ENCODE measurements at regions not wholly inside any gene's neighbourhood (a gene's known extent, or its start where the extent isn't known, plus 50 kb on each side); places are given as distances from the start of the nearest gene placed in this dataset.

DNA sequence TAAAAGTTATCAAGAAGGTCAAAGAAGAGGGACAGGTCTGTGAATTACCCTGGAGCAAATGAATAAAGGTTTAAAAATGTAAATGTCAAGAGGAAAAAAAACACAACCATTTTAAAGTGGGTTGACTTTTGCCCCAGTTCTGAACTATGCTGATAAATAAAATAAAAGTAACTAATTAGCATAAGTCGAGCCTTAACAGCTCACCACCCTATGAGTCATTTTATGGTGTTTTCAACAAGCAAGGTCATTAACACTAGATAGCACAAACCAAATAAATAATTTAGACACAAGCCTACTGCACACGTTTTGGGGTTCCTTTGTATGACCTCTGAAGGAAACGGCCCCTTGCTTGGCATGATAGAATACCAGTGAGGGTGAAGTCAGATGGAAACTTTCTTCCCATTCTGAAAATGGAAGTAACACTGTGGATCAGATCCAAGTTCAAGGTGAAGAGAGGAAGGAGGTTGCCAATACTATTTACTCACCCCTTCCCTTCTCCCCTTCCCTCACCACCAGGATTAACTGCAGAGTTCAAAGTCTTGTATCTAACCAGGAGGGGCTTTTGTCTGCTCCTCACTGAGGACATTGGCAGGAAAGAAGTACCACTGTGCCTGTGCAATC lies 380.0 kb upstream of the ACVR2A start (continued):
- TF ChIP-seq, protein P1, sequence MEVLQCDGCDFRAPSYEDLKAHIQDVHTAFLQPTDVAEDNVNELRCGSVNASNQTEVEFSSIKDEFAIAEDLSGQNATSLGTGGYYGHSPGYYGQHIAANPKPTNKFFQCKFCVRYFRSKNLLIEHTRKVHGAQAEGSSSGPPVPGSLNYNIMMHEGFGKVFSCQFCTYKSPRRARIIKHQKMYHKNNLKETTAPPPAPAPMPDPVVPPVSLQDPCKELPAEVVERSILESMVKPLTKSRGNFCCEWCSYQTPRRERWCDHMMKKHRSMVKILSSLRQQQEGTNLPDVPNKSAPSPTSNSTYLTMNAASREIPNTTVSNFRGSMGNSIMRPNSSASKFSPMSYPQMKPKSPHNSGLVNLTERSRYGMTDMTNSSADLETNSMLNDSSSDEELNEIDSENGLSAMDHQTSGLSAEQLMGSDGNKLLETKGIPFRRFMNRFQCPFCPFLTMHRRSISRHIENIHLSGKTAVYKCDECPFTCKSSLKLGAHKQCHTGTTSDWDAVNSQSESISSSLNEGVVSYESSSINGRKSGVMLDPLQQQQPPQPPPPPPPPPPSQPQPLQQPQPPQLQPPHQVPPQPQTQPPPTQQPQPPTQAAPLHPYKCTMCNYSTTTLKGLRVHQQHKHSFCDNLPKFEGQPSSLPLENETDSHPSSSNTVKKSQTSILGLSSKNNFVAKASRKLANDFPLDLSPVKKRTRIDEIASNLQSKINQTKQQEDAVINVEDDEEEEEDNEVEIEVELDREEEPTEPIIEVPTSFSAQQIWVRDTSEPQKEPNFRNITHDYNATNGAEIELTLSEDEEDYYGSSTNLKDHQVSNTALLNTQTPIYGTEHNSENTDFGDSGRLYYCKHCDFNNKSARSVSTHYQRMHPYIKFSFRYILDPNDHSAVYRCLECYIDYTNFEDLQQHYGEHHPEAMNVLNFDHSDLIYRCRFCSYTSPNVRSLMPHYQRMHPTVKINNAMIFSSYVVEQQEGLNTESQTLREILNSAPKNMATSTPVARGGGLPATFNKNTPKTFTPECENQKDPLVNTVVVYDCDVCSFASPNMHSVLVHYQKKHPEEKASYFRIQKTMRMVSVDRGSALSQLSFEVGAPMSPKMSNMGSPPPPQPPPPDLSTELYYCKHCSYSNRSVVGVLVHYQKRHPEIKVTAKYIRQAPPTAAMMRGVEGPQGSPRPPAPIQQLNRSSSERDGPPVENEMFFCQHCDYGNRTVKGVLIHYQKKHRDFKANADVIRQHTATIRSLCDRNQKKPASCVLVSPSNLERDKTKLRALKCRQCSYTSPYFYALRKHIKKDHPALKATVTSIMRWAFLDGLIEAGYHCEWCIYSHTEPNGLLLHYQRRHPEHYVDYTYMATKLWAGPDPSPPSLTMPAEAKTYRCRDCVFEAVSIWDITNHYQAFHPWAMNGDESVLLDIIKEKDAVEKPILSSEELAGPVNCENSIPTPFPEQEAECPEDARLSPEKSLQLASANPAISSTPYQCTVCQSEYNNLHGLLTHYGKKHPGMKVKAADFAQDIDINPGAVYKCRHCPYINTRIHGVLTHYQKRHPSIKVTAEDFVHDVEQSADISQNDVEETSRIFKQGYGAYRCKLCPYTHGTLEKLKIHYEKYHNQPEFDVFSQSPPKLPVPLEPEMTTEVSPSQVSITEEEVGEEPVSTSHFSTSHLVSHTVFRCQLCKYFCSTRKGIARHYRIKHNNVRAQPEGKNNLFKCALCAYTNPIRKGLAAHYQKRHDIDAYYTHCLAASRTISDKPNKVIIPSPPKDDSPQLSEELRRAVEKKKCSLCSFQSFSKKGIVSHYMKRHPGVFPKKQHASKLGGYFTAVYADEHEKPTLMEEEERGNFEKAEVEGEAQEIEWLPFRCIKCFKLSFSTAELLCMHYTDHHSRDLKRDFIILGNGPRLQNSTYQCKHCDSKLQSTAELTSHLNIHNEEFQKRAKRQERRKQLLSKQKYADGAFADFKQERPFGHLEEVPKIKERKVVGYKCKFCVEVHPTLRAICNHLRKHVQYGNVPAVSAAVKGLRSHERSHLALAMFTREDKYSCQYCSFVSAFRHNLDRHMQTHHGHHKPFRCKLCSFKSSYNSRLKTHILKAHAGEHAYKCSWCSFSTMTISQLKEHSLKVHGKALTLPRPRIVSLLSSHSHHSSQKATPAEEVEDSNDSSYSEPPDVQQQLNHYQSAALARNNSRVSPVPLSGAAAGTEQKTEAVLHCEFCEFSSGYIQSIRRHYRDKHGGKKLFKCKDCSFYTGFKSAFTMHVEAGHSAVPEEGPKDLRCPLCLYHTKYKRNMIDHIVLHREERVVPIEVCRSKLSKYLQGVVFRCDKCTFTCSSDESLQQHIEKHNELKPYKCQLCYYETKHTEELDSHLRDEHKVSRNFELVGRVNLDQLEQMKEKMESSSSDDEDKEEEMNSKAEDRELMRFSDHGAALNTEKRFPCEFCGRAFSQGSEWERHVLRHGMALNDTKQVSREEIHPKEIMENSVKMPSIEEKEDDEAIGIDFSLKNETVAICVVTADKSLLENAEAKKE (CRISPR knock-in tag; IDR thresholded peaks at IDR 0.05): no peak
- TF ChIP-seq, protein P2, sequence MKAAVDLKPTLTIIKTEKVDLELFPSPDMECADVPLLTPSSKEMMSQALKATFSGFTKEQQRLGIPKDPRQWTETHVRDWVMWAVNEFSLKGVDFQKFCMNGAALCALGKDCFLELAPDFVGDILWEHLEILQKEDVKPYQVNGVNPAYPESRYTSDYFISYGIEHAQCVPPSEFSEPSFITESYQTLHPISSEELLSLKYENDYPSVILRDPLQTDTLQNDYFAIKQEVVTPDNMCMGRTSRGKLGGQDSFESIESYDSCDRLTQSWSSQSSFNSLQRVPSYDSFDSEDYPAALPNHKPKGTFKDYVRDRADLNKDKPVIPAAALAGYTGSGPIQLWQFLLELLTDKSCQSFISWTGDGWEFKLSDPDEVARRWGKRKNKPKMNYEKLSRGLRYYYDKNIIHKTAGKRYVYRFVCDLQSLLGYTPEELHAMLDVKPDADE (IDR thresholded peaks at IDR 0.05): no peak
- no peak for TF ChIP-seq JUNB (IDR thresholded peaks at IDR 0.05; ENCODE audit: unreplicated experiment)
- TF ChIP-seq CREB1 (CRISPR knock-in tag; IDR thresholded peaks at IDR 0.05; ENCODE audit: low read depth): no peak

DNA sequence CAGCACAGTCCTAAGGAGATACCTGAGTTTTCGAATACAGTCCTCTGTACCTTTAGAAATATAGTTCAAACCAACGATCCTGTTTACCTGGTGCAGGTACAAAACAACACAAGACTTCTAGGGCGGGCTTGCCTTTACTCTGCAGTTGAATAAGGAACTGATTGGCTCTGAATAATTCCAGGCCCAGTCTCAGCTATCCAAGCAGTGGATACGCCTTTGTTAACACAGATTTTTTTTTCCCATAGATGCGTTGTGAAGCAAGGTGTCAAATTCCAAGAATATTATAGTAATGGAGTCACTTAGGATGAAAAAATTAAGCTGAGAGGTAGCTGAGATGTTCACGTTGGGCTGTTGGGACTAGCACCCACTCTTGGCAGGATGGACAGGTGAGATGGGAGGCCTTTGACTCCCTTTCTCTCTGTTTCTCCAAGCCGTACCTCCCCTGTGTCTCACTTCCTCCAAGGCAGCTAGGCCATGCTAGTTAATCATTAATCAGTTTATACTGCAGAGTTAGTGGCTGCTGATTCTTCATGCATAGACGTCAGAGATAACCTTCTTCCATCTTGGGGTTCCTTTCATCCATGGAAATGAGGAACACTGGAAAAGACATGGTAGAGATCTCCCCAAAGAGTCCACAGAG lies 380.8 kb upstream of the ACVR2A start:
- H3K27me3 Mint-ChIP-seq (ENCODE audit: insufficient read depth, low read depth, poor library complexity): no peaks in the 10 kb centered on the region
- no peak overlapping the region for H3K27ac Mint-ChIP-seq
- no peak overlapping the region for H3K4me3 Mint-ChIP-seq
- H3K27ac ChIP-seq (ENCODE audit: low read depth): no peak overlapping the region
- H3K9me3 Mint-ChIP-seq: no peaks in the 10 kb centered on the region
- no peak overlapping the region for H3K4me3 ChIP-seq
- no peaks in the 10 kb centered on the region; the same call in 1 of the 2 replicates for H3K9me2 ChIP-seq (ENCODE audit: insufficient read depth)
- no peaks in the 10 kb centered on the region for H3K36me3 Mint-ChIP-seq (ENCODE audit: low read depth)
- H3F3A ChIP-seq (replicated peaks; ENCODE audit: low read depth): no peaks in the 10 kb centered on the region
- no peaks in the 10 kb centered on the region for H4K20me1 ChIP-seq (replicated peaks; ENCODE audit: insufficient read depth)
- H3K4me1 ChIP-seq (ENCODE audit: insufficient read depth): peaks cover 19% of the 10 kb centered on the region
- no peaks in the 10 kb centered on the region for H3K36me3 ChIP-seq (ENCODE audit: insufficient read depth)
- peaks cover 18% of the 10 kb centered on the region for H3K4me1 Mint-ChIP-seq
- H3K4me2 ChIP-seq: no peak overlapping the region
- no peak for DNase-seq (ENCODE audit: low spot score)
- no peak for ATAC-seq
- H2AFZ ChIP-seq: no peak overlapping the region
- no peaks in the 10 kb centered on the region for H3K79me2 ChIP-seq (replicated peaks; ENCODE audit: insufficient read depth)
- no peaks in the 10 kb centered on the region for H3K27me3 ChIP-seq (ENCODE audit: insufficient read depth)
- no peak for TF ChIP-seq NANOG (IDR thresholded peaks at IDR 0.05; ENCODE audit: borderline replicate concordance)
- TF ChIP-seq ZNF114 (CRISPR knock-in tag; IDR thresholded peaks at IDR 0.05): no peak
- no peak for TF ChIP-seq JUNB (IDR thresholded peaks at IDR 0.05; ENCODE audit: unreplicated experiment)
- TF ChIP-seq, protein P1 (CRISPR knock-in tag; IDR thresholded peaks at IDR 0.05): no peak
- TF ChIP-seq EZH2 (IDR thresholded peaks at IDR 0.05; ENCODE audit: low read depth, unreplicated experiment): no peak

Measured in GM23338 (cell line).